Astrocyte (in vitro differentiated cells and primary cell): ENCODE measurements at regions not wholly inside any gene's neighbourhood (a gene's known extent, or its start where the extent isn't known, plus 50 kb on each side); places are given as distances from the start of the nearest gene placed in this dataset.
"Not testable (repeated sequence)": the region's sequence is repeated elsewhere in the genome, so short reads cannot be mapped to it uniquely, and the experiment has no call there.

Experiments
- DNase-seq: peaks from one replicate; pipeline ENCODE4 v3.0.0-alpha.2; 2010; ENCODE audit warnings: low read depth
- FAIRE-seq: peaks from 2 replicates; lab custom pipeline; 2011; peaks lifted over from hg19 to GRCh38; lab: Jason Lieb, UNC
- H2AFZ ChIP-seq: 2 replicates; pipeline ENCODE4 v1.6.0; 2012; ENCODE audit warnings: low read depth, low read length, inconsistent platforms
- H3K27ac ChIP-seq: 2 replicates; pipeline ENCODE4 v1.5.1; 2011; ENCODE audit warnings: low read depth, low read length, inconsistent platforms
- H3K27me3 ChIP-seq: 2 replicates; pipeline ENCODE4 v1.6.0; 2011; ENCODE audit warnings: low read length, inconsistent platforms; ENCODE audit not compliant: insufficient read depth
- H3K36me3 ChIP-seq: 2 replicates; pipeline ENCODE4 v1.5.1; 2011; ENCODE audit warnings: low read length, inconsistent platforms; ENCODE audit not compliant: insufficient read depth
- H3K4me1 ChIP-seq: 2 replicates; pipeline ENCODE4 v1.5.1; 2011; ENCODE audit warnings: low read length, inconsistent platforms; ENCODE audit not compliant: insufficient read depth
- H3K4me2 ChIP-seq: 2 replicates; pipeline ENCODE4 v1.6.0; 2012; ENCODE audit warnings: low read length, inconsistent platforms
- H3K4me3 ChIP-seq: 2 replicates; pipeline ENCODE4 v1.5.1; 2011; ENCODE audit warnings: low read depth, mild to moderate bottlenecking, low read length, inconsistent platforms; ENCODE audit not compliant: insufficient read depth
- H3K79me2 ChIP-seq: 2 replicates; pipeline ENCODE4 v1.6.0; 2012; ENCODE audit warnings: mild to moderate bottlenecking, low read length, inconsistent platforms; ENCODE audit not compliant: insufficient read depth
- H3K9ac ChIP-seq: 2 replicates; pipeline ENCODE4 v1.6.0; 2012; ENCODE audit warnings: mild to moderate bottlenecking, low read length, inconsistent platforms
- H3K9me3 ChIP-seq: 2 replicates; pipeline ENCODE4 v1.5.1; 2012; ENCODE audit warnings: low read depth, mild to moderate bottlenecking, low read length, inconsistent platforms; ENCODE audit not compliant: insufficient read depth
- H4K20me1 ChIP-seq: 2 replicates; pipeline ENCODE4 v1.6.0; 2012; ENCODE audit warnings: low read length, inconsistent platforms; ENCODE audit not compliant: insufficient read depth
- H3K27ac Mint-ChIP-seq: one replicate; pipeline ENCODE4 v1.8.0; 2021; ENCODE audit warnings: mild to moderate bottlenecking, mixed read lengths; ENCODE audit not compliant: unreplicated experiment
- H3K27me3 Mint-ChIP-seq: one replicate; pipeline ENCODE4 v1.8.0; 2021; ENCODE audit warnings: low read depth, mixed read lengths; ENCODE audit not compliant: unreplicated experiment
- H3K36me3 Mint-ChIP-seq: one replicate; pipeline ENCODE4 v1.8.0; 2021; ENCODE audit warnings: low read depth, mixed read lengths; ENCODE audit not compliant: unreplicated experiment
- H3K4me1 Mint-ChIP-seq: one replicate; pipeline ENCODE4 v1.8.0; 2021; ENCODE audit warnings: low read depth, mixed read lengths; ENCODE audit not compliant: unreplicated experiment
- H3K4me3 Mint-ChIP-seq: one replicate; pipeline ENCODE4 v1.8.0; 2021; ENCODE audit warnings: mild to moderate bottlenecking, moderate library complexity, mixed read lengths; ENCODE audit not compliant: unreplicated experiment
- H3K9me3 Mint-ChIP-seq: one replicate; pipeline ENCODE4 v1.8.0; 2021; ENCODE audit warnings: mild to moderate bottlenecking, mixed read lengths; ENCODE audit not compliant: unreplicated experiment
- CTCF ChIP-seq: IDR thresholded peaks from 2 replicates; pipeline ENCODE4 v1.5.1; 2011; ENCODE audit warnings: low read depth, mild to moderate bottlenecking, inconsistent platforms, low read length, moderate library complexity; ENCODE audit not compliant: insufficient read depth
- EZH2 ChIP-seq: IDR thresholded peaks from 2 replicates; pipeline ENCODE4 v1.6.1; 2012; ENCODE audit warnings: mild to moderate bottlenecking, low read length, inconsistent platforms; ENCODE audit not compliant: insufficient read depth

GRCh38 chr10:131363416-131363815 is 51.9 kb upstream of the TCERG1L start:
- Histone ChIP-seq H3K9ac (no peak overlapping the region), H3K9me3 (peaks cover 4% of the 10 kb centered on the region), H2AFZ (no peak overlapping the region), H3K27ac (no peak overlapping the region), H3K4me1 (no peaks in the 10 kb centered on the region), H3K79me2 (no peaks in the 10 kb centered on the region), H4K20me1 (no peaks in the 10 kb centered on the region), H3K4me2 (no peak overlapping the region), H3K27me3 (no peaks in the 10 kb centered on the region), H3K36me3 (no peaks in the 10 kb centered on the region), H3K4me3 (no peak overlapping the region)
- H3K27ac Mint-ChIP-seq: no peak overlapping the region
- peaks cover 24% of the 10 kb centered on the region for H3K9me3 Mint-ChIP-seq
- H3K27me3 Mint-ChIP-seq: peaks cover 5% of the 10 kb centered on the region
- no peak for TF ChIP-seq CTCF
- no peak for TF ChIP-seq EZH2
- no peaks in the 10 kb centered on the region for H3K36me3 Mint-ChIP-seq
- FAIRE-seq (no peak), DNase-seq (no peak)
- H3K4me3 Mint-ChIP-seq: no peak overlapping the region
- H3K4me1 Mint-ChIP-seq: no peaks in the 10 kb centered on the region

GRCh38 chr10:131371571-131371970 is 60.0 kb upstream of the TCERG1L start:
- Histone ChIP-seq H3K27ac (no peak overlapping the region), H2AFZ (no peak overlapping the region), H3K9me3 (peaks cover 10% of the 10 kb centered on the region), H3K4me3 (no peak overlapping the region), H3K79me2 (no peaks in the 10 kb centered on the region), H4K20me1 (no peaks in the 10 kb centered on the region), H3K9ac (no peak overlapping the region), H3K27me3 (no peaks in the 10 kb centered on the region), H3K4me1 (no peaks in the 10 kb centered on the region), H3K36me3 (no peaks in the 10 kb centered on the region), H3K4me2 (no peak overlapping the region)
- Mint-ChIP-seq H3K36me3 (no peaks in the 10 kb centered on the region), H3K4me1 (no peaks in the 10 kb centered on the region), H3K4me3 (no peak overlapping the region), H3K9me3 (peaks cover 17% of the 10 kb centered on the region), H3K27me3 (peaks cover 11% of the 10 kb centered on the region), H3K27ac (no peak overlapping the region)
- FAIRE-seq (no peak), DNase-seq (no peak)
- TF ChIP-seq EZH2: no peak
- no peak for TF ChIP-seq CTCF

- H3K4me1 ChIP-seq: no peaks in the 10 kb centered on the region
- H3K4me1 Mint-ChIP-seq: no peaks in the 10 kb centered on the region
- no peaks in the 10 kb centered on the region for H4K20me1 ChIP-seq
- no peak overlapping the region for H3K4me3 Mint-ChIP-seq
- DNase-seq (no peak), FAIRE-seq (no peak)
- no peaks in the 10 kb centered on the region for H3K27me3 ChIP-seq
- no peak overlapping the region for H3K4me2 ChIP-seq
- H2AFZ ChIP-seq: no peak overlapping the region
- no peaks in the 10 kb centered on the region for H3K36me3 ChIP-seq
- peaks cover 8% of the 10 kb centered on the region for H3K9me3 ChIP-seq
- H3K36me3 Mint-ChIP-seq: peaks cover 2% of the 10 kb centered on the region
- H3K27ac Mint-ChIP-seq: no peak overlapping the region
- no peak overlapping the region for H3K9ac ChIP-seq
- TF ChIP-seq CTCF (no peak), EZH2 (no peak)
- peaks cover 9% of the 10 kb centered on the region for H3K9me3 Mint-ChIP-seq
- no peaks in the 10 kb centered on the region for H3K79me2 ChIP-seq
- peaks cover 7% of the 10 kb centered on the region for H3K27me3 Mint-ChIP-seq
- H3K27ac ChIP-seq: no peak overlapping the region
- no peak overlapping the region for H3K4me3 ChIP-seq
Observed at GRCh38 chr10:131381576-131381975, 70.1 kb upstream of the TCERG1L start.

- not testable (repeated sequence) for H2AFZ ChIP-seq, H3K27ac ChIP-seq, H3K4me2 ChIP-seq, H3K9me3 Mint-ChIP-seq, H3K4me1 Mint-ChIP-seq, H3K27me3 ChIP-seq, H3K9me3 ChIP-seq, H3K4me3 ChIP-seq, H3K36me3 Mint-ChIP-seq, FAIRE-seq, H3K9ac ChIP-seq, H3K4me3 Mint-ChIP-seq, DNase-seq, H3K27ac Mint-ChIP-seq, H3K79me2 ChIP-seq, H4K20me1 ChIP-seq, H3K4me1 ChIP-seq, H3K36me3 ChIP-seq
- H3K27me3 Mint-ChIP-seq: peaks cover 21% of the 10 kb centered on the region
Observed at GRCh38 chr10:131385161-131385872, 73.8 kb upstream of the TCERG1L start.
